CD4-positive, CD25-positive, alpha-beta regulatory T cell (primary cell): ENCODE measurements at regions not wholly inside any gene's neighbourhood (a gene's known extent, or its start where the extent isn't known, plus 50 kb on each side); places are given as distances from the start of the nearest gene placed in this dataset.
"Not testable (repeated sequence)": the region's sequence is repeated elsewhere in the genome, so short reads cannot be mapped to it uniquely, and the experiment has no call there.

Source experiments
- ATAC-seq, 2 donors: fragments of 150-1000 bp; cut with Tn5 transposase; one replicate each; pipeline ENCODE4 v1.10.0; 2021; ENCODE audit warnings: low read depth in 2 of 2, moderate number of reproducible peaks in 2 of 2, moderate library complexity in 1 of 2
- DNase-seq, 3 donors: peaks; one replicate each; pipeline versions ENCODE4 v3.0.0 to v3.0.0-alpha.2; 2012 to 2022; ENCODE audit warnings: mixed read lengths in 1 of 3
- H3K27ac ChIP-seq: one replicate; pipeline ENCODE4 v1.7.0; 2013; ENCODE audit warnings: mild to moderate bottlenecking, low read length; ENCODE audit not compliant: insufficient read depth, poor library complexity, severe bottlenecking
- H3K27me3 ChIP-seq: one replicate; pipeline ENCODE4 v1.7.0; 2013; ENCODE audit warnings: low read length; ENCODE audit not compliant: control insufficient read depth, insufficient read depth
- H3K36me3 ChIP-seq: one replicate; pipeline ENCODE4 v1.7.0; 2013; ENCODE audit warnings: mild to moderate bottlenecking, low read length, moderate library complexity; ENCODE audit not compliant: control insufficient read depth, insufficient read depth
- H3K4me1 ChIP-seq: 2 replicates; pipeline ENCODE4 v1.7.0; 2013; ENCODE audit warnings: mild to moderate bottlenecking, low read length; ENCODE audit not compliant: insufficient read depth, control insufficient read depth, poor library complexity, severe bottlenecking
- H3K4me3 ChIP-seq: one replicate; pipeline ENCODE4 v1.7.0; 2013; ENCODE audit warnings: low read depth, mild to moderate bottlenecking, low read length, moderate library complexity
- H3K9me3 ChIP-seq, 2 experiments: 1 replicate in 1 of 2; 2 replicates in 1 of 2; pipeline ENCODE4 v1.7.0; 2013; ENCODE audit warnings: low read length in 2 of 2, mild to moderate bottlenecking in 1 of 2, moderate library complexity in 1 of 2; ENCODE audit not compliant: control insufficient read depth in 2 of 2
- H3K27ac Mint-ChIP-seq, 3 donors: one replicate each; pipeline ENCODE4 v1.8.0; 2020 to 2022; ENCODE audit warnings: mild to moderate bottlenecking in 3 of 3, mixed read lengths in 3 of 3, moderate library complexity in 2 of 3
- H3K27me3 Mint-ChIP-seq: one replicate; pipeline ENCODE4 v1.8.0; 2022; ENCODE audit warnings: mild to moderate bottlenecking, mixed read lengths
- H3K36me3 Mint-ChIP-seq: one replicate; pipeline ENCODE4 v1.8.0; 2020; ENCODE audit warnings: mixed read lengths
- H3K4me1 Mint-ChIP-seq, 4 donors: one replicate each; pipeline ENCODE4 v1.8.0; 2020 to 2022; ENCODE audit warnings: mixed read lengths in 4 of 4, mild to moderate bottlenecking in 1 of 4
- H3K4me3 Mint-ChIP-seq, 4 donors: one replicate each; pipeline ENCODE4 v1.8.0; 2020 to 2022; ENCODE audit warnings: mild to moderate bottlenecking in 4 of 4, mixed read lengths in 4 of 4, moderate library complexity in 3 of 4
- H3K9me3 Mint-ChIP-seq, 7 donors: one replicate each; pipeline ENCODE4 v1.8.0; 2020 to 2022; ENCODE audit warnings: mixed read lengths in 7 of 7, mild to moderate bottlenecking in 3 of 7, moderate library complexity in 2 of 7

DNA sequence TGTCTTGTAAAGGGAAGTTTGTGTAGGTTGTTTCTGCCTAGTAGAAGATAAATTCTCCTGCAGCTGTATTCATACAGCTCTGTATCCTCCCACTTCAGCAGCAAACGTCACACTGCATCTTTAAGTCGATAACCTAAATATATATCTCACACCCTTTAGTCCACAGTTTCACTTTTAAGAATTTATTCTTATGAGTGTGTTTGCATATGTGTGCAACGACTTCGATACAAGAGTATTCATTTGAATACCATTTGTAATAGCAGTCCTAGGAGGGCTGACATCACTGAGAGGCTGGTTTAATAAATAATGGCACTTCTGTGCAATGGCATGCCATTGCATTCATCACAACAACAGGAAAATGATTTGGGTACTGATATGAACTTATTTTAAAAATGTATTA, 63.8 kb upstream of the MSH6 start:
- no peak overlapping the region for H3K27ac ChIP-seq
- no peak for ATAC-seq

DNA sequence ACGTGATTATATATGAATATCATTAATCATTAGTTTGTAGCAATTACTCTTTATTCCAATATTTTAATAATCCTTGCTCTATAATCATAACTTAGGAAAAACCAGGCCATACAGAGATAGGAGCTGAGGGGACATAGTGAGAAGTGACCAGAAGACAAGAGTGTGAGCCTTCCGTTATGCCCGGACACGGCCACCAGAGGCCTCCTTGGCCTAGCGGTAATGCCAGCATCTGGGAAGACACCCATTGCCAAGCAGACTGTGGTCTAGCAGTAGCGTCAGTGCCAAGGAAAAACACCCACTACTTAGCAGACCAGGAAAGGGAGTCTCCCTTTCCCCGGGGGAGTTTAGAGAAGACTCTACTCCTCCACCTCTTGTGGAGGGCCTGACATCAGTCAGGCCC, 66.6 kb upstream of the MSH6 start:
- not testable (repeated sequence) for ATAC-seq, H3K4me3 ChIP-seq, H3K4me1 ChIP-seq, H3K27me3 ChIP-seq, H3K36me3 ChIP-seq, H3K27ac ChIP-seq, H3K27ac Mint-ChIP-seq, H3K4me1 Mint-ChIP-seq, H3K9me3 ChIP-seq, H3K4me3 Mint-ChIP-seq, H3K9me3 Mint-ChIP-seq, H3K36me3 Mint-ChIP-seq, DNase-seq
- peaks cover 12% of the 10 kb centered on the region for H3K27me3 Mint-ChIP-seq

More for the DNA sequence above, 63.8 kb upstream of the MSH6 start:
- peaks cover 0 to 2% (median 0%) of the 10 kb centered on the region in 7 donors for H3K9me3 Mint-ChIP-seq
- DNase-seq = no peak
- H3K36me3 Mint-ChIP-seq = no peaks in the 10 kb centered on the region
- H3K27me3 Mint-ChIP-seq = peaks cover 12% of the 10 kb centered on the region
- H3K4me1 ChIP-seq = no peaks in the 10 kb centered on the region
- H3K9me3 ChIP-seq = no peaks in the 10 kb centered on the region
- no peaks in the 10 kb centered on the region for H3K36me3 ChIP-seq
- H3K4me3 Mint-ChIP-seq = no peak overlapping the region
- no peaks in the 10 kb centered on the region for H3K27me3 ChIP-seq
- H3K4me1 Mint-ChIP-seq = no peaks in the 10 kb centered on the region
- H3K4me3 ChIP-seq = no peak overlapping the region
- H3K27ac Mint-ChIP-seq = no peak overlapping the region

GRCh38 chr2:47715552-47715951, 67.4 kb upstream of the MSH6 start:
- H3K27ac Mint-ChIP-seq = no peak overlapping the region
- peaks cover 0 to 2% (median 0%) of the 10 kb centered on the region in 7 donors for H3K9me3 Mint-ChIP-seq
- no peaks in the 10 kb centered on the region for H3K9me3 ChIP-seq
- no peaks in the 10 kb centered on the region for H3K27me3 ChIP-seq
- no peak for DNase-seq
- no peak overlapping the region for H3K4me3 ChIP-seq
- no peaks in the 10 kb centered on the region for H3K4me1 Mint-ChIP-seq
- no peak for ATAC-seq
- H3K4me3 Mint-ChIP-seq = no peak overlapping the region
- H3K36me3 Mint-ChIP-seq = no peaks in the 10 kb centered on the region
- H3K4me1 ChIP-seq = no peaks in the 10 kb centered on the region
- H3K36me3 ChIP-seq = no peaks in the 10 kb centered on the region
- peaks cover 12% of the 10 kb centered on the region for H3K27me3 Mint-ChIP-seq
- H3K27ac ChIP-seq = no peak overlapping the region

DNA sequence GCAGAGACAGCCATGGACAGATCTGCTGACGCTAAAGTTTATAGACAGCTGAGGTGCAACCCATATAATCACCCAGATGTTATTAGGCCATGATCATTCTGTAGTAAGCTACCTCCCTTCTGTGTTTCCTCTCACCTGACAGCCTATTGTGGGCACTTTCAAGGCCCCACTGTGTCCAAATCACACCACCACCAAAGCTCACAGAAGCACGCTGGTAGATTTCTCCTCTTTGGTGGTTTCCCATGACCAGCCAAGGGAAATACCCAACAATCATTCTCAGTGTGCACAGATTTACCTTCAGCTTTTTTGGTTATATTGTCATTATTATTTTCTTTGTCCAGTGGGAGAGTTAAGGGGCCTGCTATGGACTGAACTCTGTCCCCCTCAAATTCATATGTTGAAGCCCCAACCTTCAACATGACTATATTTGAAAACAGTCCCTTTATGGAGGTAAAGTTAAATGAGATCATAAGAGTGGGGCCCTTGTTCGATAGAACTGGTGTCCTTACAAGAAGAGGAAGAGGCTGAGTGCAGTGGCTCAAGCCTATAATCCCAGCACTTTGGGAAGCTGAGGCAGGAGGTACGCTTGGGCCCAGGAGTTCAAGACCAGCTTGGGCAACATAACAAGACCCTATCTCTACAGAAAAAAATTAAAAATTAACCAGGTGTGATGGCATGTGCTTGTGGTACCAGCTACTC, 74.0 kb upstream of the MSH6 start:
- Histone ChIP-seq H3K4me3 (no peak overlapping the region), H3K36me3 (no peaks in the 10 kb centered on the region), H3K4me1 (no peaks in the 10 kb centered on the region), H3K9me3 (no peaks in the 10 kb centered on the region), H3K27me3 (no peaks in the 10 kb centered on the region), H3K27ac (no peak overlapping the region)
- Mint-ChIP-seq H3K36me3 (peaks cover 3% of the 10 kb centered on the region), H3K4me3 (no peak overlapping the region), H3K4me1 (no peaks in the 10 kb centered on the region), H3K9me3 (peaks cover 0 to 2% (median 0%) of the 10 kb centered on the region in 7 donors), H3K27ac (no peak overlapping the region), H3K27me3 (peaks cover 3% of the 10 kb centered on the region)
- DNase-seq (no peak), ATAC-seq (no peak)

DNA sequence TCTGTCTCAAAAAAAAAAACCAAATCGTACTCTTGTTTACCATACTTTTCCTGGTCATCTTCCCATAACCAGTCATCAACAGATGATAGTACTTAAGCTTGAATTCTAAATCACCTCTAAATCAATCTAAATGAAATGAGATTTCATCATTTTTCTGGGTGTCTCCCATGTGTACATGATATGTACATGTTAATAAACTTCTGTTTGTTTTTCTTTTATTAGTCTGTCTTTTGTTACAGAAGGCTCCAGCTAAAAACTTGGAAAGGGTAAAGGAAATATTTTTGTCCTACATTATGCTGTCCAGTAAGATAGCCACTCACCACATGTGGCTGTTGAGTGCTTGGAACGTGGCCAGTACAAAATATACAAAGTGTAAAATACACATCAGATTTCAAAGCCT, 78.7 kb upstream of the MSH6 start:
- no peaks in the 10 kb centered on the region for H3K9me3 Mint-ChIP-seq
- H3K4me1 ChIP-seq = no peaks in the 10 kb centered on the region
- no peaks in the 10 kb centered on the region for H3K9me3 ChIP-seq
- H3K27me3 Mint-ChIP-seq = peaks cover 16% of the 10 kb centered on the region
- no peaks in the 10 kb centered on the region for H3K27me3 ChIP-seq
- H3K27ac Mint-ChIP-seq = no peak overlapping the region
- no peak for ATAC-seq
- no peak overlapping the region for H3K4me3 ChIP-seq
- H3K4me3 Mint-ChIP-seq = no peak overlapping the region
- no peak overlapping the region for H3K27ac ChIP-seq
- DNase-seq = no peak
- H3K4me1 Mint-ChIP-seq = no peaks in the 10 kb centered on the region
- H3K36me3 ChIP-seq = no peaks in the 10 kb centered on the region
- H3K36me3 Mint-ChIP-seq = peaks cover 3% of the 10 kb centered on the region

DNA sequence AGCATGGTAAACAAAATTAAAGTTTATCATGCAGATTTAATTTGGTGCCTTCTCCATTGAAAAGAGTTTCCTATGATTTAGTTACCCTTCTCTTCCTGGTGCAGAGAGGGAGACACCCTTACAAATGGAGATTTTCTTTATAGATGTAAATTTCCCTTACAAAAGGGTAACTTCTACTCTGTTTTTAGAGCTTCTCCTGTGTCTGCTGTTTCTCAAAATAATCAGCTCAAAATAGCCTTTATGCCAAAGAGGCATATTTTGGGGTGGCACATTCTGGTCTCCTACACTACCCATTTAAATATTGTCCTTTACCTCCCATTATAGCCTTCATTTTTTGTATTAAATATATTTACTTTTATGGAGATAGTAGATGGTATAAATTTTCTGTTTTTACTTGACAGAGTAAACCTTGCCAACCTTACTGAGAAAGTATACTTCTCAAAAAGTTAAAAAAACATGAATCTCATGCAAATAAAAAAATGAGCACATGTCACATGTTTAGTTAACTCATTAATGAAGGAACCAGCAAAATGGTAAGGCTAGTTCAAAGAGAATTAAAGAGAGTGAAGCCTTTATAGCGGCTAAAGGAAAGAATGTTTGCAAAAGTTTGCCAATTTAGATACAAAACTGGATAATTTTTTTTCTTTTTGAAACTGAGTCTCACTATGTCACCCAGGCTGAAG, 83.3 kb upstream of the MSH6 start:
- Mint-ChIP-seq H3K27me3 (peaks cover 16% of the 10 kb centered on the region), H3K4me3 (no peak overlapping the region), H3K36me3 (no peaks in the 10 kb centered on the region), H3K4me1 (no peaks in the 10 kb centered on the region), H3K27ac (no peak overlapping the region), H3K9me3 (no peaks in the 10 kb centered on the region)
- Histone ChIP-seq H3K4me1 (no peaks in the 10 kb centered on the region), H3K36me3 (no peaks in the 10 kb centered on the region), H3K27ac (no peak overlapping the region), H3K27me3 (no peaks in the 10 kb centered on the region), H3K9me3 (no peaks in the 10 kb centered on the region), H3K4me3 (no peak overlapping the region)
- DNase-seq (no peak), ATAC-seq (no peak)

DNA sequence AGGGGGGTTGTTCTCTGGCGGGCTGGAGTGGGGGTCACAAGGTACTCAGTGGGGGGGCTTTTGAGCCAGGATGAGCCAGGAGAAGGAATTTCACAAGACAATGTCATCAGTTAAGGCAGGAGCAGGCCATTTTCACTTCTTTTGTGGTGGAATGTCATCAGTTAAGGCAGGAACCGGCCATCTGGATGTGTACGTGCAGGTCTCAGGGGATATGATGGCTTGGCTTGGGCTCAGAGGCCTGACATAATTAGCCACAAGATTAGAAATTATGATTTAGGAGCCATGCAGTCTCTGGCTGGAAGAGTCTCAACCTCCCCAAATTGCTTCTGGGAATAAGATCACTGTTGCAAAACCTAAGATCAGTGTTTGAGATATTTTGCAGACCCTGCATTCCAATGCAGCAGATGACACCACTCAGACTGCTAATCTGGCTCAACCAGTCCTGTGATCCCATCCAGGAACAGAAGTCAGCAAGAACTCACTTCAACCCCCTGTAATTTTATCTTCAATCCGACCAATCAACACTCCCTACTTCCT, 84.4 kb upstream of the MSH6 start:
- H3K27ac ChIP-seq, DNase-seq, H3K4me1 Mint-ChIP-seq, H3K4me3 ChIP-seq, H3K9me3 ChIP-seq, ATAC-seq, H3K4me1 ChIP-seq, H3K27ac Mint-ChIP-seq, H3K27me3 ChIP-seq, H3K4me3 Mint-ChIP-seq, H3K36me3 ChIP-seq, H3K9me3 Mint-ChIP-seq, H3K36me3 Mint-ChIP-seq: not testable (repeated sequence)
- H3K27me3 Mint-ChIP-seq = peaks cover 16% of the 10 kb centered on the region
